ENCODE measurements at regions not wholly inside any gene's neighbourhood (a gene's known extent, or its start where the extent isn't known, plus 50 kb on each side); places are given as distances from the start of the nearest gene placed in this dataset.

- no peak for TF ChIP-seq SPI1 (IDR thresholded peaks at IDR 0.05; ENCODE audit: low read depth, low read length)
- TF ChIP-seq POLR2AphosphoS5 (IDR thresholded peaks at IDR 0.05; ENCODE audit: low read depth, low read length): no peak
- no peak for TF ChIP-seq POLR2A (IDR thresholded peaks at IDR 0.05; ENCODE audit: low read depth, low read length)
- TF ChIP-seq TAF1 (IDR thresholded peaks at IDR 0.05; ENCODE audit: low read depth, low read length): no peak
- TF ChIP-seq PAX5 (IDR thresholded peaks at IDR 0.05; ENCODE audit: insufficient read depth, low read length, severe bottlenecking): no peak
Measured at GRCh38 chr1:76021846-76022245, 52.7 kb upstream of the ST6GALNAC3 start.
